ENCODE measurements at regions not wholly inside any gene's neighbourhood (a gene's known extent, or its start where the extent isn't known, plus 50 kb on each side); places are given as distances from the start of the nearest gene placed in this dataset.

DNA sequence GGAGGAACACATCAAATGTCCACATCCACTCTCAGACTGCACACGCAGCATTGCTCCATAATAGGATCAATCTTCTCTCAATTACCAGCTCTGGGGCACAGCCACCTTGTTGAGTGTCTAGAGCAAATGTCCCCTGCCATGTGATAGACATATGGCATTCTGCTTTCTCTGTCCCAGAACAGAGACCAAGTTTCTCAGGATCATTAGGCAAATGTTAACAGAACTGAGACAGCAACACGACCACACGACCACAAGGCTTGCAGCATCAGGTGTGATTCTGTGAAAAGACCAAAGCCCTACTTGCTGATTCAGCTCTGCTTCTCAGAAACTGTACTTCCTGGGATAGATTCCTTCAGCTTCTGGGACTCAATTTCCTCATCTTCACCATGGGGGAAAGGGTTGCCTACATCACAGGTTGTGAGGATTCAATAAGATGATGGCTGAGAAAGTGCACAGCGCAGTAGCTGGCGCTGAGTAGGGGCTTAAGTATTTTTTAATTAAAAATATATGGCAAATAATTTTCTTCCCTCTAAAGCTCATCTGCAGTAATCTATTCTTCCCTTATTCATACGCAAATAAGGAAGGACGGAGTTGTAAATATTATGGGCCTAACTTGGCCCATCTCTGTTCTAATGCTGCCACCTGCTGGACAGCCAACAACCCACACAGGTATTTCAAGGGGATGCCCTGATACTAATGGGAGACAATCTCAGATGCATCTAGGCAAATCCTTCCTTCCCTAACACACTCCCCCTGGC, 54.3 kb upstream of the USP47 start:
- H3K4me2 ChIP-seq (ENCODE audit: low read length): no peak overlapping the region
- no peak overlapping the region for H3K4me3 Mint-ChIP-seq (ENCODE audit: unreplicated experiment)
- no peaks in the 10 kb centered on the region for H3K36me3 Mint-ChIP-seq (ENCODE audit: low read depth, unreplicated experiment)
- peaks cover 8% of the 10 kb centered on the region for H3K27me3 Mint-ChIP-seq (ENCODE audit: low read depth, unreplicated experiment)
- no peaks in the 10 kb centered on the region for H3K79me2 ChIP-seq (ENCODE audit: insufficient read depth, low read length)
- H3K9me3 Mint-ChIP-seq (ENCODE audit: unreplicated experiment): no peaks in the 10 kb centered on the region
- no peaks in the 10 kb centered on the region for H3K9me3 ChIP-seq (ENCODE audit: insufficient read depth, low read depth, low read length)
- DNase-seq (ENCODE audit: low read depth) (peak; percentile 22), FAIRE-seq (peak; percentile 67)
- no peak overlapping the region for H3K4me3 ChIP-seq (ENCODE audit: insufficient read depth, low read depth, low read length)
- H3K4me1 Mint-ChIP-seq (ENCODE audit: low read depth, unreplicated experiment): peaks cover 2% of the 10 kb centered on the region
- TF ChIP-seq, protein P1, sequence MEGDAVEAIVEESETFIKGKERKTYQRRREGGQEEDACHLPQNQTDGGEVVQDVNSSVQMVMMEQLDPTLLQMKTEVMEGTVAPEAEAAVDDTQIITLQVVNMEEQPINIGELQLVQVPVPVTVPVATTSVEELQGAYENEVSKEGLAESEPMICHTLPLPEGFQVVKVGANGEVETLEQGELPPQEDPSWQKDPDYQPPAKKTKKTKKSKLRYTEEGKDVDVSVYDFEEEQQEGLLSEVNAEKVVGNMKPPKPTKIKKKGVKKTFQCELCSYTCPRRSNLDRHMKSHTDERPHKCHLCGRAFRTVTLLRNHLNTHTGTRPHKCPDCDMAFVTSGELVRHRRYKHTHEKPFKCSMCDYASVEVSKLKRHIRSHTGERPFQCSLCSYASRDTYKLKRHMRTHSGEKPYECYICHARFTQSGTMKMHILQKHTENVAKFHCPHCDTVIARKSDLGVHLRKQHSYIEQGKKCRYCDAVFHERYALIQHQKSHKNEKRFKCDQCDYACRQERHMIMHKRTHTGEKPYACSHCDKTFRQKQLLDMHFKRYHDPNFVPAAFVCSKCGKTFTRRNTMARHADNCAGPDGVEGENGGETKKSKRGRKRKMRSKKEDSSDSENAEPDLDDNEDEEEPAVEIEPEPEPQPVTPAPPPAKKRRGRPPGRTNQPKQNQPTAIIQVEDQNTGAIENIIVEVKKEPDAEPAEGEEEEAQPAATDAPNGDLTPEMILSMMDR (IDR thresholded peaks at IDR 0.05; ENCODE audit: insufficient read depth, low read depth, low read length): peak; percentile 90
- TF ChIP-seq EZH2 (IDR thresholded peaks at IDR 0.05; ENCODE audit: insufficient read depth, low read length): no peak
- H3K27me3 ChIP-seq (ENCODE audit: insufficient read depth, low read length): no peaks in the 10 kb centered on the region
- no peak overlapping the region for H3K27ac Mint-ChIP-seq (ENCODE audit: unreplicated experiment)
- no peak overlapping the region for H3K9ac ChIP-seq (ENCODE audit: low read length)
- H3K27ac ChIP-seq (ENCODE audit: low read depth, low read length): no peak overlapping the region
- no peaks in the 10 kb centered on the region for H3K36me3 ChIP-seq (ENCODE audit: insufficient read depth, low read length)
- H2AFZ ChIP-seq (ENCODE audit: low read depth, low read length): no peak overlapping the region
- no peaks in the 10 kb centered on the region for H4K20me1 ChIP-seq (ENCODE audit: insufficient read depth, low read length)
- H3K4me1 ChIP-seq (ENCODE audit: insufficient read depth, low read length): no peaks in the 10 kb centered on the region

GRCh38 chr11:11786771-11787170, 55.0 kb upstream of the USP47 start:
- peaks cover 2% of the 10 kb centered on the region for H3K4me1 Mint-ChIP-seq (ENCODE audit: low read depth, unreplicated experiment)
- H3K27me3 ChIP-seq (ENCODE audit: insufficient read depth, low read length): peaks cover under 1% of the 10 kb centered on the region
- DNase-seq (ENCODE audit: low read depth) (peak; percentile 9), FAIRE-seq (no peak)
- no peak overlapping the region for H3K9ac ChIP-seq (ENCODE audit: low read length)
- no peaks in the 10 kb centered on the region for H3K4me1 ChIP-seq (ENCODE audit: insufficient read depth, low read length)
- H3K36me3 Mint-ChIP-seq (ENCODE audit: low read depth, unreplicated experiment): no peaks in the 10 kb centered on the region
- H3K79me2 ChIP-seq (ENCODE audit: insufficient read depth, low read length): no peaks in the 10 kb centered on the region
- no peak overlapping the region for H3K27ac Mint-ChIP-seq (ENCODE audit: unreplicated experiment)
- H3K4me2 ChIP-seq (ENCODE audit: low read length): no peak overlapping the region
- H2AFZ ChIP-seq (ENCODE audit: low read depth, low read length): no peak overlapping the region
- peaks cover 8% of the 10 kb centered on the region for H3K27me3 Mint-ChIP-seq (ENCODE audit: low read depth, unreplicated experiment)
- no peaks in the 10 kb centered on the region for H3K9me3 ChIP-seq (ENCODE audit: insufficient read depth, low read depth, low read length)
- no peak for TF ChIP-seq EZH2 (IDR thresholded peaks at IDR 0.05; ENCODE audit: insufficient read depth, low read length)
- TF ChIP-seq, protein P1 (IDR thresholded peaks at IDR 0.05; ENCODE audit: insufficient read depth, low read depth, low read length): peak; percentile 67
- no peak overlapping the region for H3K4me3 Mint-ChIP-seq (ENCODE audit: unreplicated experiment)
- H3K4me3 ChIP-seq (ENCODE audit: insufficient read depth, low read depth, low read length): no peak overlapping the region
- no peaks in the 10 kb centered on the region for H3K36me3 ChIP-seq (ENCODE audit: insufficient read depth, low read length)
- H3K27ac ChIP-seq (ENCODE audit: low read depth, low read length): no peak overlapping the region
- H4K20me1 ChIP-seq (ENCODE audit: insufficient read depth, low read length): no peaks in the 10 kb centered on the region
- no peaks in the 10 kb centered on the region for H3K9me3 Mint-ChIP-seq (ENCODE audit: unreplicated experiment)

- Mint-ChIP-seq H3K36me3 (ENCODE audit: low read depth, unreplicated experiment) (no peaks in the 10 kb centered on the region), H3K4me1 (ENCODE audit: low read depth, unreplicated experiment) (peaks cover 2% of the 10 kb centered on the region), H3K27me3 (ENCODE audit: low read depth, unreplicated experiment) (peaks cover 13% of the 10 kb centered on the region), H3K9me3 (ENCODE audit: unreplicated experiment) (no peaks in the 10 kb centered on the region), H3K4me3 (ENCODE audit: unreplicated experiment) (no peak overlapping the region), H3K27ac (ENCODE audit: unreplicated experiment) (no peak overlapping the region)
- H2AFZ ChIP-seq (ENCODE audit: low read depth, low read length): no peak overlapping the region
- H3K27me3 ChIP-seq (ENCODE audit: insufficient read depth, low read length): peaks cover 6% of the 10 kb centered on the region
- H3K9ac ChIP-seq (ENCODE audit: low read length): no peak overlapping the region
- no peak overlapping the region for H3K4me2 ChIP-seq (ENCODE audit: low read length)
- H3K4me3 ChIP-seq (ENCODE audit: insufficient read depth, low read depth, low read length): no peak overlapping the region
- H3K27ac ChIP-seq (ENCODE audit: low read depth, low read length): no peak overlapping the region
- FAIRE-seq (no peak), DNase-seq (ENCODE audit: low read depth) (no peak)
- TF ChIP-seq, protein P1 (IDR thresholded peaks at IDR 0.05; ENCODE audit: insufficient read depth, low read depth, low read length): no peak
- no peak for TF ChIP-seq EZH2 (IDR thresholded peaks at IDR 0.05; ENCODE audit: insufficient read depth, low read length)
- H3K36me3 ChIP-seq (ENCODE audit: insufficient read depth, low read length): no peaks in the 10 kb centered on the region
- no peaks in the 10 kb centered on the region for H4K20me1 ChIP-seq (ENCODE audit: insufficient read depth, low read length)
- no peaks in the 10 kb centered on the region for H3K79me2 ChIP-seq (ENCODE audit: insufficient read depth, low read length)
- no peaks in the 10 kb centered on the region for H3K9me3 ChIP-seq (ENCODE audit: insufficient read depth, low read depth, low read length)
- no peaks in the 10 kb centered on the region for H3K4me1 ChIP-seq (ENCODE audit: insufficient read depth, low read length)
Observed at GRCh38 chr11:11786234-11786633, 55.5 kb upstream of the USP47 start.
